ENCODE measurements at regions not wholly inside any gene's neighbourhood (a gene's known extent, or its start where the extent isn't known, plus 50 kb on each side); places are given as distances from the start of the nearest gene placed in this dataset.

DNA sequence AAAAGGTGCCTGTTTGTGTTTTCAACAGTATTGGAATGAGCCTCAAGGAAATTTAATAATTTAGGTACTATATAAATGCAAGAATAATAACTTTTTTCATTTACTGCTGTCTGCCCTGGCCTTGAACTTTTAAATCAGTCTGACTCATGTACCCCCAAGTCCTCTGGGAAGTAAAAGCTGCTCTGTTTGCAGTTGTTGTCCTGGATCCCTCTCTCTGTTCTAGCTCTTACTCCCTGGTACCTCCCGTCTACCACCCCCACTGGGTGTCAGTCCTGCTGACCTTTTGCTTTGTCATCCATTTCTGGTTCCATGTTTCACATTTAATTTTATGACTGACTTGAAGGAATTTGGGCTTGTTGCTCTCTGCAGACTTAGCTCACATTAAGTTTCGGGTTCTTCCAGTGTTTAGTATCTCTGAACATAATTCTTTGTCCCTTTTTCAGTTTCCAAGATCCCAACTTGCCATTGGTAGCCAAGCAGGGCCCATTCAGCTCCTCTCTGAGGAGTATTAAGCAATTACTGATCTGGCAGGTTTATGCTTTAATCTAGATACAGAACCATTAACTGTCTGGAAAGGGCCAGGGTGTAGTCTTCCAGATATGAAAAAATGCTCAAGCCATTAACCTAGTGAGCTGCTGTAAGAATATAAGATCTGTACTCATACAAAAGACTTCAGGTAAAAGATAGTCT lies 208.7 kb upstream of the FAM3C start:
- TF ChIP-seq POLR2A (IDR thresholded peaks at IDR 0.05; ENCODE audit: low read length) (no peak), BHLHE40 (IDR thresholded peaks at IDR 0.05; ENCODE audit: low read depth, low read length) (no peak), HES2 (IDR thresholded peaks at IDR 0.05) (no peak), CHD4 (IDR thresholded peaks at IDR 0.05; ENCODE audit: borderline replicate concordance) (no peak), EP300 (IDR thresholded peaks at IDR 0.05) (no peak)
